HG03064 (cell line): ENCODE measurements at regions not wholly inside any gene's neighbourhood (a gene's known extent, or its start where the extent isn't known, plus 50 kb on each side); places are given as distances from the start of the nearest gene placed in this dataset.
A peak's percentile ranks its signal among the peaks of the same experiment; 100 is the strongest.
"Not testable (repeated sequence)": the region's sequence is repeated elsewhere in the genome, so short reads cannot be mapped to it uniquely, and the experiment has no call there.

Experiments
- ATAC-seq: cut with Tn5 transposase; IDR thresholded peaks from one replicate; pipeline ENCODE4 v1.9.1; 2021; ENCODE audit warnings: low read depth; ENCODE audit not compliant: unreplicated experiment

- ATAC-seq: no peak
These were observed 93.1 kb upstream of the HIF1A start for GRCh38 chr14:61602003-61602732.

GRCh38 chr14:61602733-61603077, 92.6 kb upstream of the HIF1A start:
- no peak for ATAC-seq

- no peak for ATAC-seq
These were observed 91.6 kb upstream of the HIF1A start for GRCh38 chr14:61603736-61604135.

GRCh38 chr14:61607570-61608244, 87.6 kb upstream of the HIF1A start:
- no peak for ATAC-seq

GRCh38 chr14:61608245-61609165, 86.8 kb upstream of the HIF1A start:
- no peak for ATAC-seq

- ATAC-seq: no peak
These were observed 86.0 kb upstream of the HIF1A start for GRCh38 chr14:61609191-61609843.

- ATAC-seq: no peak
These were observed 85.4 kb upstream of the HIF1A start for GRCh38 chr14:61609884-61610283.

- ATAC-seq: no peak
These were observed 84.4 kb upstream of the HIF1A start for GRCh38 chr14:61610900-61611299.

- ATAC-seq: no peak
These were observed 83.3 kb upstream of the HIF1A start for GRCh38 chr14:61611880-61612630.

- ATAC-seq: not testable (repeated sequence)
These were observed 82.3 kb upstream of the HIF1A start for GRCh38 chr14:61613006-61613405.

GRCh38 chr14:61614693-61615092, 80.6 kb upstream of the HIF1A start:
- ATAC-seq: no peak

- ATAC-seq: no peak
These were observed 79.4 kb upstream of the HIF1A start for GRCh38 chr14:61615743-61616523.

GRCh38 chr14:61616524-61617185, 78.7 kb upstream of the HIF1A start:
- no peak for ATAC-seq

GRCh38 chr14:61618448-61618847, 76.9 kb upstream of the HIF1A start:
- ATAC-seq: no peak

- ATAC-seq: no peak
These were observed 75.8 kb upstream of the HIF1A start for GRCh38 chr14:61619494-61619893.

GRCh38 chr14:61620130-61620946, 75.0 kb upstream of the HIF1A start:
- ATAC-seq: peak; percentile 83

- ATAC-seq: no peak
These were observed 73.9 kb upstream of the HIF1A start for GRCh38 chr14:61621444-61621843.

- no peak for ATAC-seq
These were observed 73.3 kb upstream of the HIF1A start for GRCh38 chr14:61622051-61622450.
